GM18873 (cell line): ENCODE measurements at regions not wholly inside any gene's neighbourhood (a gene's known extent, or its start where the extent isn't known, plus 50 kb on each side); places are given as distances from the start of the nearest gene placed in this dataset.

Source experiments
- ATAC-seq: cut with Tn5 transposase; IDR thresholded peaks from one replicate; pipeline ENCODE4 v1.9.1; 2021; ENCODE audit warnings: mild to moderate bottlenecking, moderate library complexity, moderate number of reproducible peaks; ENCODE audit not compliant: unreplicated experiment, low FRiP score

DNA sequence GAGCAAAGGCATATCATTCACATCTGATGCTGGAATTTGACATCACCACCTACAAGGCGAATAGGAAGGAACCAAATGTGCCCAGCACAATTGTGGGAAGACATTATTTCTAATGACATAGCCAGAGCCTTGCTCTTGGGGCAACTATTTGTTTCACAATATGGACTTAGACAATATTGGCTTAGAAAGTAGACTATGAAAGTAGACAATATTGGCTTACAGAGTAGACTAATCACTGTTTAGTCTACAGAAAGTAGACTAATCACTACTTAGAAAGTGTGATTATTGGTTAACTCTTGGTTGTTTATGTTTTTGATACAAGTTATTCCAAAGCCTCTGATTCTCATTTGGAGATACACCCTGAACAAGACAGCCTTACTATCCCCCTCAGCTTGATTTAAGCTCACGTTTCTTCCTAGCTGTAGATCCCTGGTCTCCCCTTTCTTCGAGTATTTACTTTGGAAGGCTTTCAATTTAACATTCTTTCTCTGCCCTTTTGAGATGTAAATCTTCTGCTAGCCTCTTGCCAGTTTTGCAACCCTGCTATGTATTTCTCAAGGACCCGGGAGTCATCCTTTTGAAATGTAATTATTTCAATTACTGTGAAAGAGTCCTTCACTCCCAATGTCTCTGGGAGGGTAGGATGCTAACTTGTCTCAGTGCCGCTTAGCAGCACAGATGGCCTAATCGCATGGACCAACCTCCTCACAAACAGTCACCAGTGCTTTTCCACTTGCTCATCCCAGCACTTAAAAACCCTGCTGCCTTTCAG, 843.2 kb downstream of the GALC start:
- no peak for ATAC-seq

DNA sequence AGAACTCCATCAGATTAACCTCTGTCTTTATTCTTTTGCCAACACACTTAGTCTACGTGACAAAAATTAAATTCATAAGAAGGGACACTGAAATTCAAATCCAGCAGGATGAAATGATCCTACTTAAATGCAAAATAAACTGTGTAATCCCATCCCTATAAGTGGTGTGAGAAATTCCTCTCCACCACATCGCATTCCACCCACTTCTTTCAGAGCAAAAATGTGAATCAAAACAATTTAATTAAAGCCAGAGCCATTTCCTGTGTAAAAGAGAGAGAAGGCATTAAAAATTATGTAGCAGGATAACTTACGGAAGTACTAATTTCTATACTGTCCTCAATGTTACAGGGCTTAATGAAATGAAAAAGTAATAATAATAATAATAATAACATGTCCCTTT, 844.3 kb downstream of the GALC start:
- no peak for ATAC-seq

DNA sequence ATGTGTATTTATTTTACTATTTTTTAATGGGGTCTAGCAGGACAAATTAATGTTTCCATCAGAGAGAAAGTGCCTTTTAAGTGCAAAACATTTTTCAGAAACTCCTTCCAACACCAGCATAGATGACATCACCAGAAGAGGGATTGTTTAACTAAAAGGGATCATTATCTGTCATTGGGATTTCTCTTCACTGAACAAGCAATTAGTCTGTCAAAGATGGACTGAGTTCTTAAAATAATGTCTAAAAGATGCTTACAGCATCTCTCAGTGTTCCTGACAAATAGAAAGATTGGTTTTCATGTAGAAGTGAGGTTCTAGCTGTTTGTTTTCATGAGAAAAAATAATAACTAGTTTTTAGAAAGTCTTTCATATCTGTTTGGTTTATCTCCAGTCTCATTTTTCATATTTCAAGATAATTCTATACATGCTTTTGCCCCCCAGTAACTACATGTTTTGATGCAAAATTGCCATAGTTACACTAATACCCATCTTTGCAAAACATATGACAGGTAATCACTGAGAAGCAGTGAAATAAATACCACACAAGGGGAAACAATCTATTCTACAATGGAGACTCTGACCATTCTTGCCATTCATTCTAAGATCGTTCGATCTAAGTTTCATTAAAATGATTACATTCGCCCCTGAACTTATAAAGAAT, 850.3 kb downstream of the GALC start:
- ATAC-seq, result no peak

DNA sequence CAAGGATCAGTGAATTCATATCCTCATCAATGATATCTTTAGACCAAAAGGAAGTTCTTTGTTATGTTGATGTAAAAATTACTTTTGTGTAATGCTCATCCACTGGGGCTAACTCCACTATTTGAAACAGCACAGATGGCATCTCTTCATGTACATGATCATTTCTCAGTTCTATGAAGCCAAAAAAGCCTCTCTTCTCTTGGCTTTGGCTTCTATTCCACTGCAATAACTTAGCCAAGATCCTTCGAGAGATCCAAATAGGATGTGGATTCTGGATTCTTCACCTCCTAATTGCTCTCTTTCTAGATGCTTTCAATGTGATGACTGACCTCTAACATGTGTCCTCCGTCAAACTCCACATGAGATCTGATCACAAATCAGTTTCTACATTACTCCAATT, 851.2 kb downstream of the GALC start:
- ATAC-seq, result no peak

DNA sequence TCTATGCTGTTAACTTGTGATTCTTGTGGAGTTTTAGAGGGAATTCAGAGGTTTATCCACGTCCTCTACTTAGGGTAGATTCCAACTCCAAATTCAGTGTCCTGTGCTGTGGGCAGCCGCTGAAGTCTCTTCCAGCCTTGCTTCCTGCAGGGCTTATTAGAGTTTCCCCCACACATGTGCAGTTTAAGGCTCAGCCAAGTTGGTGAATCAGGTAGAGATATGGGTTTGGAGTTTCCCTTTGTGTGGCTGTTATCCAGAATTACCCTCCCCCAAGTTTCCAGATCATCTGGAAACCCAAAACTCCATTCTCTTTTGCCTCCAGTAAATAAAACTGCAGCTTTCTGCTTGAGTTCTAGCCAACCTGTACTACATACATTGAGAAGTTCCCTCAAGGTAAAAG, 853.7 kb downstream of the GALC start:
- ATAC-seq, result no peak

DNA sequence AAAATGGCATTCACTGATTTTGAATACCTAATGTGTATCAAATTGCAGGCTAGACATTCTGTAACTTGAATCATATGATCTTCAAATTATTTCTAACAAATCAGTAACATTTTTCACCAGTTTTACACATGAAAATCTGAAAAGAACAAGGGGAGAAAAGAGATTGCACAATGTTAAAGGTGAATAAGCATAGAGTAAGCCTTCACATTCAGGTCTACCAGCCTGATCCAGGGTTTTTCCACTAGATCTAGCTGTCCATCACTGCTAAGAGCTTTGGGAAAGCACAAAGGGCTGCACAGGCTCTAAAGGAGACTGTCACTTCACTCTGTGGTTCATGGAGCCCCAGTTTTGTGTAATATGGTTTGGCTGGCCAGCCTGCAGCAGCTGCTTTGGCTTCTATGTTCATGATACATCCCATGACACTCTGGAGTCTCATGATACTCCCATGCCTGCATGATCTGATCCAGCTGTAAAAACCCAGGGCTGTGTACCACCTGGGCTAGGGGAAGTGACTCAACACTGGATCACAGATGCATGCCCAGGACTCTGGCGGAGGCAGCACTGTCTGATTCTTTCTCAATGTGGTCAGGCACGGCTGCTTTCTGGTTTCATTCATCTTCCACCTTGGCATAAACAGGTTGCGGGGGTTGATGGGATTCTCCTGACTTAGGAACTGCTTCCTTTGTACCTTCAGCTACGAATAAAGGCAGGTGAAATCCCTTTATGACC, 859.7 kb downstream of the GALC start:
- ATAC-seq, result no peak

DNA sequence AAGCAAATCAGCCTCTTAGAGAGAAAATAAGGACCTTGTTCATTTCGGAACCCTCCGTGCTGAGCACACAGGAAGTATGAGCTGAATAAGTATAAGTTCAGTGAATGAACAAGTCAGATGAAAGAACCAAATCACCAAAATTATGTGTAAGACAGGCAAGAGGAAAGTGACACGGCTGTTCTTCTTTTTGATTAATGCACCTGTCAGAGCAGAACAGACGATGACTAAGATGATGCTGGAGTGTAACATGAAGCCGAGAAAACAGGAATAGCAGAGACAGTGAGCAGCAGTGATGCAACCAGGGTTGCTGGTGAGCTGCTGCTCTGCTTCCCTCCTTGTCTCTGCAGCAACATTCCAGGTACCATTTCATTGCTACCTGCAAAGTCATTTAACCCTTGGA, 861.1 kb downstream of the GALC start:
- no peak for ATAC-seq

DNA sequence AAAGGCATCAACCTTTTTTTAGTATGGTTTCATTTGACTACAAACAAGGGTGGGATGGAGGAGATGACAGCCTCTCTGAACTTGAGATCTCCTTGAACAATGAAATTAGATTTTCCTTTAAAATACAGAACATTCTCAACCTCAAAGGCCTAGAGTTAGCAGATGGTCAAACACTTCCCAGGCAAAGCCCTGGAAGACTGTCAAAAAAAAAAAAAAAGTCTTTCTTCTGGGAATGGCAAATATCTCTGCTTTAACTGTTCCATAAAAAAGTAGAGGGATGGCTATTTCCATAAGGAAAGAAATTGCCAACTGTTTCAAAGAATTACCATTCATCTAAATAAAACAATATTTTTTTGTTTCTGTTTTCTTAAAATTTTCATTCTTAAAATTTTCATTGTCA, 870.8 kb downstream of the GALC start:
- ATAC-seq, result no peak

DNA sequence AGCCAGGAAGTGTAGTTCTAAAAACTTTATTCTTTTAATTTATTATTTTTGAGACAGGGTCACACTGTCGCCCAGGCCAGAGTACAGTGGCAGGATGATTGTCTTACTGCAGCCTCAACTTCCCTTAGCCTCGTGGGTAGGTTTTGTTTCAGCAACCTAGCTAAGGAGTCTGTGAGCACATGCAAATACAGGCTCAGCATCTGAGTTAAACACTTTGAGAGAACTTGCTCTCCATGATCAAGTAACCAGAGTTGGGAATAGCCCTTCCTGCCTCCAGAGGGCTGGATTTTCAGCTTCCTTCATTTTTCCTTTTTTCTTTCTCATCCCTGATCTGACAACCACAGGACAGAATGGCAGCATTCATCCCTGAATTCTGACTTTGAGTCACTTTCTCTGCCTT, 871.3 kb downstream of the GALC start:
- no peak for ATAC-seq

DNA sequence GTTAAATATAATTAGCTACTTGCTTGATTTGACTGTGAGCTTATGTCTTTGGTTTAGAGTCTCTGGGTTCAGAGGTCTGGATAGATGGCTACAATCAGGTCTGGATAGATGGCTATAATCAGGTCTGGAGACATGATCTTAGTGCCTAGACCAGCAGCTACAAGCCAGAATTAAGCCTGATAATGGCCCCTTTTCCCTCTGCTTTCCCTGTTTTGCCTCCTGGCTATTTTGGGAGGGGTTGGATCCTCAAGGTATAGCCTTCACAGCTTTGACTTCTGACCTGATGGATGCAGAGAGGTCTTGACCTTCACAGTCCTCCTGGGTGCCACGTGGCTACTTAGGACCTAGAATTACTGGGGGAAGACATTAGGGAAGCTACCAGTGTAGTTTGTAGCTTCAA, 877.7 kb downstream of the GALC start:
- ATAC-seq, result no peak

DNA sequence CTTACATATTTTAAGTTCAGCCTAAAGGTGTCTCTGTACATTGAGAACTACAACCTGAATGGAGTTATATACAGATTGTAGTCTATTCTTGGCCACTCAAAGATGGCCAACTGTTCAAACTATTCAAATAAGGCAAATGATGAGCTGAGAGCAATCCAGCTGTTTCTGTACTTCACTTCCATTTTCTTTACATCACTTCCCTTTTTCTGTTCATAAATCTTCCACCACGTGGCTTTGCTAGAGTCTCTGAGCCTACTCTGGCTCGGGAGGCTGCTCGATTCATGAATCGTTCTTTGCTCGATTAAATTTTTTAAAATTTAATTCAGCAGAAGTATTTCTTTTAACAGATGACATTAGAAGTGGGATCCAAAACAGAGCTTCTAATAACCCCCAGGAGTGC, 879.7 kb downstream of the GALC start:
- no peak for ATAC-seq

DNA sequence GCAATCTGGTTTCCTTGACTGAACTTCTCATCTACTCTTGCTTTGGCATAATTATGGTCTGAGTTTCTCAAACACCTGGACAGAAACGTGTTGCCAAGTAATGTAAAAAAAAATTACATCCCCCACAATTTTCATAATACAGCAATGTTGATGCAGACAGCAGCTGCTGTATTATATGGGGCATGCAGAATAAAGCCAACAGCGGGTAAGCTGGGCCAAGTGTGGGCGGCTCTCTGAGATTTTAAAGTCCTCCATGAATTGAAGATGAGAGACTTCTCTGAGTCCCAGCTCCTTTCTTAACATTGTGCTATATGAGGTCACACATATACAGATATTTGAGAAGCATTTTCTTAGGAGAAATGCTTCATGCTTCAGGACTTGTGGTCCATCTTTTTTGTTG, 881.2 kb downstream of the GALC start:
- ATAC-seq, result no peak

DNA sequence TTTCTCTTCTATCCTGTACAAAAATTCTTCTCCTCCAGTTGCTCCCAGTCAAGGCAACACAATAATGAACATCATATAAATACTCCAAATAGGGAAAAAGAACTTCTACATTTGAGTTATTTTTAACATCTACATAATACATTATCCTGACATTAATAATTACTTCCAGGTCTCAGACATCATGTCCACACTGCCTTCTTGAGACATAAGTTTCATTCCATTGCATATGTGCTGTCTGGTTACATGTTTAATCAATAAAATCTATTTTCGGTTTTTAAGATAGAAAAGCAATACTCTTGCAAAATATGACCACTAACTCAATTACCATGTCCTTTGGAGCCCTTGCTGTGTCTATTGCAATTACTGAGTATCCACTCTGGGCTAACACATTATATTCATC, 881.9 kb downstream of the GALC start:
- no peak for ATAC-seq

DNA sequence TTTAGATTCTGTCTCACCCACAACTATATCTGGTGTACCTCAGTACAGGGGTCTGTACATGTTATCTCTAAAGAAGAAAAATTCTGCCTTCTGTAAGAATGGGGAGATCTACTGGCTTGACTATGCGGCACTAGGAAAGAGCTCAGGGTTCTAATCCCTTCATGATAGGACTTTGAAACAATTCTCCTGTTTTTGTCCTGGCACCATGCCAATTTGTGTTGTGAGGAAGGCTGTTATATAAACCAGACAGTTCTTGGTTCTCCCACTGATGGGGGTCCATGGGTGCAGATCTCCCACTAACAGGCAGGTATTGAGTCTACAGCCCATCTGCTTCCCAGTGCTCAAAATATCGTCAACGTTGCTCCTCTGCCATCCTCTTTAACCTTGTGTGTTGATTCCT, 883.7 kb downstream of the GALC start:
- ATAC-seq, result no peak

DNA sequence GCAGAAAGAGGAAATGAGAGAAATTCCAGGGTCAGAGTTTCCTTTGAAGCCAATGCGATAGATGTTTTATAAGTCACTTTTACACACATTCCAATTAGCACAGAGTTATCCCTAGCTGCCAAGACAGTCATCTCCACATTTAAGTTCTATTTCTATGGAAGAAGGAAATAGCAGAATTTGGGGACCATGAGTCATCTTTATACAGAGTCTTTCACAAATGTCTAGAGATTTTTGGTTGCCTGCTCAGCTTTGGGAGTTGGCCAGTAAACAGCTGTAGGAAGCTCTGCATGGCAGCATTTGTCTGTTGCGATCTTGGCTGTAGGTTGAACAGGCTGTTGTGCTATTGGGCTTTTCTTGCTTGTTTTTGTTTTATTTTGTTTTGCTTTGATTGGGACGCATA, 884.3 kb downstream of the GALC start:
- no peak for ATAC-seq

DNA sequence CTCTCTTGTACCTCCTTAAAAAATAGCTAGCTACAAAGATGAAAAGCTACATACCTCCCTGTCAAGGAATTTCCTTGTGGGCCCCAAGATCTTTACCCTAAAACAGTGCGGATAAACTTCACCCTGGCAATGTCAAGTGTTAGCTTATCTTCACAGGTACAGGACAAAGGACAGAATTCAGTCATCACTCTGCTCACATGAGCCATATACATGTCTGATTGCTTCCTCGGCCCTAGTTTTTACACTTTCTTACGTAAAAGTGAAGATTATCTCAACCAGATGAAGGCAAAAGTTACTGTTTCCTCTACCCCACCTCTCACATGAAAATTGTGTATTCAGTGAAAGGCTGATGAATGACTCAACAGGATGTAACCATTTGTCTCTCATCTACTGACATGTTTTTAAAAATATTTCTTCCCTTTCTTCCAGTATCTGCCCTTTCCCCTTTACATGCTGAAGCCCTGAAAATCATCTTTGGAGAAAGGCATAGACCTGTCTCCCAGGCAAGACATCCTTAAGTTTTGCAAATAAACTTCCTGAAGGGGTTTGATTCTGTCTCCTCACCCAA, 890.1 kb downstream of the GALC start:
- ATAC-seq, result no peak

DNA sequence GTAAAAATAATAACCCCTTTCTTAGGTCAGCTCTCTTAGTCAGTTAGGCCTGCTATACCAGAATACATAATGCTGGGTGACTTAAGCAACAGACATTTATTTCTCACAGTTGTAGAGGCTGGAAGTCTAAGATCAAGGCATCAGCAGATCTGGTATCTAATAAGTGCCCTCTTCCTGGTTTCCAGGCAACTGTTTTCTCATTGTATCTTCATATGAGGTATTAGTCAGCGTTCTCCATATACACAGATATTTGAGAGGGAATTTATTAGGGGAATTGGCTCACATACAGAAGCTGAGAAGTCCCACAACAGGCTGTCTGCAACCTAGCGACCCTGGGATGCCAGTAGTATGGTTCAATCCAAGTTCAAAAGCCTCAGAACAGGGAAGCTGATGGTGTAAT, 896.0 kb downstream of the GALC start:
- no peak for ATAC-seq

DNA sequence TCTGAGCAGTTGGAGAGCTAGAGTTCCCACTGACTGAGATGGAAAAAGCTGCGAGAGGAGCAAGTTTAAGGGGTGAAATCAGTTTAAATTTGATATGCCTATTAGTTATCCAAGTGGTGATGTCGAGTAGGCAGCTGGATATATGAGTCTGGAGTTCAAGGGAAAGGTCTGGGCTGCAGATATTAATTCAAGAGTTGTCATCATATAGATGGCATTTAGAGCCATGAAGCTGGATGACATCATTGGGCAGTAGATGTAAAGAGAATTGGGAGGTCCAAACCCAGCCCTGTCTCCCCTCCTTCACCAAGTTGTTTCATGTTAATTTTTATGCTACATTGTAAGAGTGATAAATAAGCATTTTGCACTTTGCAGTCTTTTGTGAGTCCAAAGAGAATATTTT, 898.1 kb downstream of the GALC start:
- ATAC-seq, result no peak

DNA sequence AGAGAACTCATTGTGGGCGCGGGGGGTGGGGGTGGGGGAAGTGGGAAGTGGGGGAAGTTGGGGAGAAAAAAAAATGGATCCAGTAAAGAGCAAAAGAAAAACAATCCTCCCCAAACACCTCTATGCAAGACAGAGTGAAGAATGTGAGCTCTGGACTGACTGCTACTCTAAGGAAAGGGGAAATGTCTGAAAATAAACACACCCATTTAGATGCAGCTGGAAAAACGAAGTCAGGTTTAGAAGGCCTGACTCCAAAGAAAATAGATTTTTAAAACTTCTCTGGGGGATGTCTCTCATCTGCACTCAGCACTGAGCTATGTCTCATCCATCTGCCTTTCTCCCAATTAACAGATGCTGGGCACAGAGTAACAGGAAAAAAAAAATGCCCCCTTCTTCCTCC, 904.4 kb downstream of the GALC start:
- ATAC-seq, result no peak

DNA sequence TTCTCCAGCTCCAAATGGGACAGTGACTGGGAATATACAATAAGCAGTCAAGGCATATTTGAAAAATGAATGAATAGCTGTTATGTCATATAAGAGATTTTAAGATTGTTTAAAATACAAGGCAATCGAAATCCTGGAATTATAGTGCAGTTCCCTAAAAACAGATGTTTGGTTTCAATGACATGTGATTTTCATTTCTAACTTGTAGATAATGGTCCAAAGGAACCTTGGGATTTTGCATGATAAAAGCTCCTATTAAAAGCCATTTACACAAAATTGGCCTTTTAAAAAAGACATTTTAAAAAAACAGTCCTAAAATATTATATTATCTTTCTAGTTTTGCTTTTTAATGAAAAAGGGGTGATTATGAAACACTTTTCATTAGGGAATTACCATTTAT, 905.1 kb downstream of the GALC start:
- no peak for ATAC-seq

DNA sequence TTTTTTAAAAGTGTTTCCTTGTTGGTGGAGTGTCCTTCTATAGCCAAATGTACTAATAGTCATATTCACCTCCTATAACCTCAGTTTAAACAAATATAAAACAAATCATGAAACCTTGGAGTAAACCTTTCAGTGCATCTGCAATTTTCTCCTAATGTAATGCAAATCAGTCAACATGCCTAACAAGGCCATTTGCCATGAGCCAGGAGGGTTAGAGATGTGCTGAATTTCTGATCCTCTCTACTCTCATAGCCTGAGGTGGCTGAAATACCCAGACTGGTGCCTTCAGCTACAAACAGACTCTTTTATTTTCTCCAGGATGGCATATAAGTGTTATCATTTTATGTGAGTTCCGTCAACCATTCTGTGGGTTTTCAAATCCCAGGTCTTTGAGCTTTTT, 908.1 kb downstream of the GALC start:
- no peak for ATAC-seq
